Esophagus (tissue), 2 donors: ENCODE measurements at regions not wholly inside any gene's neighbourhood (a gene's known extent, or its start where the extent isn't known, plus 50 kb on each side); places are given as distances from the start of the nearest gene placed in this dataset.

Experiments used
- H3K27ac ChIP-seq, 2 donors: one replicate each; pipeline ENCODE4 v1.5.1; 2013; ENCODE audit warnings: low read depth in 2 of 2, mild to moderate bottlenecking in 2 of 2, inconsistent platforms in 1 of 2, low read length in 1 of 2, moderate library complexity in 1 of 2
- H3K27me3 ChIP-seq, 2 donors: one replicate each; pipeline ENCODE4 v1.6.1; 2013; ENCODE audit warnings: low read length in 2 of 2, control low read depth in 1 of 2, mild to moderate bottlenecking in 1 of 2; ENCODE audit not compliant: insufficient read depth in 2 of 2, control insufficient read depth in 1 of 2
- H3K36me3 ChIP-seq, 2 donors: one replicate each; pipeline ENCODE4 v1.6.1; 2013; ENCODE audit warnings: low read length in 1 of 2; ENCODE audit not compliant: control insufficient read depth in 2 of 2, insufficient read depth in 2 of 2
- H3K4me1 ChIP-seq, 2 donors: one replicate each; pipeline ENCODE4 v1.6.1; 2013; ENCODE audit warnings: low read length in 1 of 2; ENCODE audit not compliant: control insufficient read depth in 2 of 2, insufficient read depth in 2 of 2
- H3K4me3 ChIP-seq, 2 donors: one replicate each; pipeline ENCODE4 v1.5.1; 2013; ENCODE audit warnings: low read length in 2 of 2, mild to moderate bottlenecking in 2 of 2, low read depth in 1 of 2, moderate library complexity in 1 of 2
- H3K9me3 ChIP-seq, 2 donors: one replicate each; pipeline ENCODE4 v1.6.1; 2013; ENCODE audit warnings: mild to moderate bottlenecking in 2 of 2, low read depth in 1 of 2, low read length in 1 of 2, moderate library complexity in 1 of 2; ENCODE audit not compliant: control insufficient read depth in 2 of 2, insufficient read depth in 1 of 2
- WGBS, 2 donors: extraction: QIAGEN DNeasy Blood & Tissue Kit; methylation state at CpG; one replicate each; pipeline ENCODE4 v1.1.7; 2013; 5-methylcytosine and 5-hydroxymethylcytosine counted together
- donor health status: healthy with polysubstance abuse.
- donor health status: Bipolar disorder and iron deficiency.

DNA sequence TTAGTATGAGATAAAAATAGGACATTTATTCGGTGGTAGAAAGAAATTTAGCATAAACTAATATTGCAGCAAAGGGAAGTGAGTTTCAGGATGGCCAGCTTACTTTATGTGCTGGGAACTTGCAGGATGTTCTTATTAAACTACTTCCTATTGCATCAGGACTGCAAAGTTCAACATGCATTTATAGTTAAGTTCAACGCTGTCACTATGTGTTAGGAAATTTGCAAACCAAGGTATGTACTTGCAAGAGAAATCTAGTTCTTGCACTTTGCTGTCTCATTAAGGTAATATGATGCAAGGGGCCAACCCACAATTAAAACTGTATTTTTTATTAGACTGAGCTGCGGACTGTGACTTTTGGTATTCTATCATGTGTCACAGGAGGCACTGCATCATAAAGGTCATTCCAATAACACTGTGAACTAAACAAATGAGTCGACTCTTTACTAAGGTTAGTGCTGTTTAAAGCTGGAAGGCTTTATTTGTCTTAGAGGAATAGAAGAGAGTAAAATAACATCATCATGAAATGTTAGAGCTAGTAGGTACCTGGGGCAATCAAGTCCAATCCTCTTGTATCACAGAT is 1525.7 kb upstream of the TENM3 start:
- WGBS, 2 donors: 61 to 63% methylated on average over 4 of the region's 4 CpGs
- H3K27ac ChIP-seq: no peak overlapping the region
- H3K4me3 ChIP-seq: no peak overlapping the region
- no peaks in the 10 kb centered on the region for H3K4me1 ChIP-seq
- no peaks in the 10 kb centered on the region for H3K36me3 ChIP-seq
- H3K9me3 ChIP-seq: peaks cover 0 to 4% of the 10 kb centered on the region in 2 donors
- H3K27me3 ChIP-seq: no peaks in the 10 kb centered on the region

- Histone ChIP-seq H3K27me3 (no peaks in the 10 kb centered on the region), H3K9me3 (peaks cover 0 to 4% of the 10 kb centered on the region in 2 donors), H3K4me3 (no peak overlapping the region), H3K27ac (no peak overlapping the region), H3K36me3 (no peaks in the 10 kb centered on the region), H3K4me1 (no peaks in the 10 kb centered on the region)
- WGBS, 2 donors: 76 to 91% methylated on average over 6 of the region's 6 CpGs
Observed at GRCh38 chr4:180721356-180721755, 1521.8 kb upstream of the TENM3 start.

GRCh38 chr4:180726611-180727010 is 1516.6 kb upstream of the TENM3 start:
- Histone ChIP-seq H3K27ac (no peak overlapping the region), H3K27me3 (no peaks in the 10 kb centered on the region), H3K4me3 (no peak overlapping the region), H3K36me3 (no peaks in the 10 kb centered on the region), H3K9me3 (no peaks in the 10 kb centered on the region), H3K4me1 (no peaks in the 10 kb centered on the region)
- 71 to 73% methylated on average over 6 of the region's 6 CpGs for WGBS, 2 donors

DNA sequence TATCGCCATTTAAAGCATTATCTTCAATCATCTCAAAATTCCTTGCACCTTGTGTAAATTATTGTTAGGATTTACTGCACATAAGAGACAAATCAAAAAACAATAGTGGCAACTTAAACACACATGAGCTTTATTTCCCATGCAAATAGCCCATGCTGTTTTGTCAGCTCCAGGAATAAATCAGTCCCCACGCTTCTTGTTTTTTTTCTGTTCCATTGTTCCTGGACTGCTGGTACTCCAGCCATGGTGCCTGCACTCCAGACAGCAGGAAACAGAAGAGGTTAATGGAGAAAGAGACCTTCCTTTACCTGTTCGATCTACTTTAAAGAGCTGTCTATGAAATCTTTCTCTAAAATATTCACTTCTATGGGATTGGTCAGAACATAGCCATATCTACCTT is 1515.7 kb upstream of the TENM3 start:
- Histone ChIP-seq H3K4me1 (no peaks in the 10 kb centered on the region), H3K27ac (no peak overlapping the region)
- 63 to 67% methylated on average over 3 of the region's 3 CpGs for WGBS, 2 donors

GRCh38 chr4:180734753-180735432 is 1508.3 kb upstream of the TENM3 start:
- Histone ChIP-seq H3K36me3 (no peaks in the 10 kb centered on the region), H3K27me3 (no peaks in the 10 kb centered on the region), H3K9me3 (no peaks in the 10 kb centered on the region), H3K27ac (no peak overlapping the region), H3K4me1 (no peaks in the 10 kb centered on the region), H3K4me3 (no peak overlapping the region)
- 75 to 77% methylated on average over 7 of the region's 7 CpGs for WGBS, 2 donors

More for the DNA sequence above, 1515.7 kb upstream of the TENM3 start:
- H3K9me3 ChIP-seq: no peaks in the 10 kb centered on the region
- no peak overlapping the region for H3K4me3 ChIP-seq
- H3K27me3 ChIP-seq: no peaks in the 10 kb centered on the region
- H3K36me3 ChIP-seq: no peaks in the 10 kb centered on the region

- no peaks in the 10 kb centered on the region for H3K27me3 ChIP-seq
- H3K27ac ChIP-seq: no peak overlapping the region
- H3K36me3 ChIP-seq: no peaks in the 10 kb centered on the region
- WGBS, 2 donors: 80 to 82% methylated on average over 1 of the region's 1 CpG
- no peak overlapping the region for H3K4me3 ChIP-seq
- no peaks in the 10 kb centered on the region for H3K4me1 ChIP-seq
- H3K9me3 ChIP-seq: no peaks in the 10 kb centered on the region
Observed at GRCh38 chr4:180741703-180742102, 1501.5 kb upstream of the TENM3 start.

DNA sequence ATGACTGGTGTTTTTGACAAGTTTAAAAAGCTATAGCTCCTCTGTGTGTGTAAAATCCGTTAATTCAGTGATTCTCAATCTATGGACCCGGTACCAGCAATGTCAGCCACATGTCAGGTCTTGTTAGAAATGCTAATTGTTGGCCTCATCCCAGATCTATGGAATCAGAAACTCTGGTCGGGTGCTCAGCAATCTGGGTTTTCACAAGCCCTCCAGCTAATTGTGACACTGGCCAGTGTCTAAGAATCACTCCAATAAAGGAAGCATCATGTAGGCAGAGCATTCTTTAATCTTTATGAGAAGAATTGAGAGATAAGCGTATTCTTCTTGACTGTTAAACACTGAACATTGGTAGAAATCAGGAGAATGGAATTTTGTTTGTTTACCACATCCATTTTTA is 1498.2 kb upstream of the TENM3 start:
- Histone ChIP-seq H3K4me1 (no peaks in the 10 kb centered on the region), H3K9me3 (no peaks in the 10 kb centered on the region), H3K27ac (no peak overlapping the region), H3K36me3 (no peaks in the 10 kb centered on the region), H3K27me3 (no peaks in the 10 kb centered on the region), H3K4me3 (no peak overlapping the region)
- 50 to 58% methylated on average over 4 of the region's 4 CpGs for WGBS, 2 donors

DNA sequence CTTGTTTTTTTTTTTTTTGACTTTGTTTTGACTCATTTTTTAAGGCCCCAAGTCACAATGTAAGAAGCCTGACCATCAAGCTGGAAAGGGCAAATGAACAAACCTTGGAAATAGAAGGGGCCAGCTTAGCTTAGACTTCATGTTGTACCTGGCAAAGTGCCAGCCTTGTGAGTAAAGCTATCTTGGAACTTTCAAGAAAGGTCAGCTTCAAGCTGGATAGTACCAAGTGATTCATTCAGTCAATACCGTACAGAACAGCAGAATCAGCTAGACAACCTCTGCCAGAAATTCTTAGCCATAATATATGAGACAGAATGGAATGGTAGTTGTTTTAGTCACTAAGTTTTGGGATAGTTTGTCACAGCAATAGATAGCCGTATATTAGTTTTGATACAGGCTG is 1492.2 kb upstream of the TENM3 start:
- WGBS, 2 donors: 80 to 90% methylated on average over 2 of the region's 2 CpGs
- no peaks in the 10 kb centered on the region for H3K9me3 ChIP-seq
- no peaks in the 10 kb centered on the region for H3K36me3 ChIP-seq
- H3K4me1 ChIP-seq: no peaks in the 10 kb centered on the region
- no peak overlapping the region for H3K27ac ChIP-seq
- H3K4me3 ChIP-seq: no peak overlapping the region
- H3K27me3 ChIP-seq: no peaks in the 10 kb centered on the region

DNA sequence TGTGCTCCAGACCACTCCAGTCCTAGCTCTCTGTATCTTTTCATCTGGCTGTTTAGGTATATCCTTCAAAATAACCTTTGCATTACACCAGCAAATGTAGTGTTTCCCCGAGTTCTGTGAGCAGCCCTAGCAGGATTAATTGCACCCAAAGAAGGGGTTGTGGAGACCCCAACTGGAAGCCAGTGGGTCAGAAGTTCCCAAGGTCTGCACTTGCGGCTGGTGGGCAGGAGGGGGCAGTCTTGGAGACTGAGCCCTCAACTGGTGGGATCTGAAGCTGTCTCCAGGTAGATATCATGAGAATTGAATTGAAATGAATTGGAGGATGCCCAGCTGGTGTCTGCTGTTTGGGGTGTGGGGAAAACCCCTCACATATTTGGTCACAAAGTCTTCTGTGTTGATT is 1485.3 kb upstream of the TENM3 start:
- Histone ChIP-seq H3K9me3 (no peaks in the 10 kb centered on the region), H3K36me3 (no peaks in the 10 kb centered on the region), H3K4me1 (no peaks in the 10 kb centered on the region), H3K27me3 (no peaks in the 10 kb centered on the region), H3K27ac (no peak overlapping the region), H3K4me3 (no peak overlapping the region)
- 78 to 85% methylated on average over 2 of the region's 2 CpGs for WGBS, 2 donors

DNA sequence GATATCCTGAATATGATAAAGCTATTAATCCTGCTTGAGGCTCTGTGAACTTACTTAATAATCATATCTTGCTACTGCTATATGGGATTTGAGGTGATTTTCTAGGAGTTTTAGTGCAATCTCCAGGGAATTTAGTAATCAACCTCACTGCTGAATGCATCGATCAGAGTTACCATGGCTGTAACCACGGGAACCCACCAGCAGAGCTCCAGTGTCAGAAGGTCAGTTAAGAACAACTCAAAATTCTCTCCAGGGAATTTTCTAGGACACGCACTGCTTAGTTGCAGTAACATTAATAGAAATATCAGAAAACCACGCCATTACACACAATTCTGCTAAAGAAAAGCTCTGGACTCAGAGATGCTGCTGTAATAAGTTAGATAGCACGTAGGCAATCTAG is 1477.2 kb upstream of the TENM3 start:
- Histone ChIP-seq H3K4me3 (no peak overlapping the region), H3K36me3 (no peaks in the 10 kb centered on the region), H3K27ac (no peak overlapping the region), H3K27me3 (no peaks in the 10 kb centered on the region), H3K4me1 (no peaks in the 10 kb centered on the region), H3K9me3 (no peaks in the 10 kb centered on the region)
- 48 to 59% methylated on average over 5 of the region's 5 CpGs for WGBS, 2 donors
